ENCODE measurements at regions not wholly inside any gene's neighbourhood (a gene's known extent, or its start where the extent isn't known, plus 50 kb on each side); places are given as distances from the start of the nearest gene placed in this dataset.

DNA sequence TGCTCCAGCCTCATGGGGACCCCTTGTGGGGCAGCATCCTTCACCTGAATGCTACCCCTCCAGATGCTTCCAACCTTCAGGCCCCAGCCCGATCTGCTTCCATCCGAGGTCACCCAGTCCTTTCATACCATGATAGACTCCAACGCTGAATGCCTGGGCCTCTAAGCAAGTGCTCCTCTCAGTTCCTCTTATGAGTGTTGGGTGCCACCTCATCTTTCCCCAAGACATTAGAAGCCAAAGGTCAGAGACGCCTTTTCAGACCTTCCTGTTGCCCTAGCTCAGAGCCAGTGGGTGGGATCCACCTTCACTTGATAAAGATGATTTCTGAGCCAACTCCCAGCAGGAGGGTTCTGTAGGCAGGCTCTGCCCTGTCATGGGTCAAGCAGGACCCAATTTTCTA, 174.5 kb upstream of the MGAT5 start:
- TF ChIP-seq, protein P1, sequence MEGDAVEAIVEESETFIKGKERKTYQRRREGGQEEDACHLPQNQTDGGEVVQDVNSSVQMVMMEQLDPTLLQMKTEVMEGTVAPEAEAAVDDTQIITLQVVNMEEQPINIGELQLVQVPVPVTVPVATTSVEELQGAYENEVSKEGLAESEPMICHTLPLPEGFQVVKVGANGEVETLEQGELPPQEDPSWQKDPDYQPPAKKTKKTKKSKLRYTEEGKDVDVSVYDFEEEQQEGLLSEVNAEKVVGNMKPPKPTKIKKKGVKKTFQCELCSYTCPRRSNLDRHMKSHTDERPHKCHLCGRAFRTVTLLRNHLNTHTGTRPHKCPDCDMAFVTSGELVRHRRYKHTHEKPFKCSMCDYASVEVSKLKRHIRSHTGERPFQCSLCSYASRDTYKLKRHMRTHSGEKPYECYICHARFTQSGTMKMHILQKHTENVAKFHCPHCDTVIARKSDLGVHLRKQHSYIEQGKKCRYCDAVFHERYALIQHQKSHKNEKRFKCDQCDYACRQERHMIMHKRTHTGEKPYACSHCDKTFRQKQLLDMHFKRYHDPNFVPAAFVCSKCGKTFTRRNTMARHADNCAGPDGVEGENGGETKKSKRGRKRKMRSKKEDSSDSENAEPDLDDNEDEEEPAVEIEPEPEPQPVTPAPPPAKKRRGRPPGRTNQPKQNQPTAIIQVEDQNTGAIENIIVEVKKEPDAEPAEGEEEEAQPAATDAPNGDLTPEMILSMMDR (IDR thresholded peaks at IDR 0.05; ENCODE audit: low read length), result no peak
- no peak for TF ChIP-seq EZH2 (IDR thresholded peaks at IDR 0.05; ENCODE audit: borderline replicate concordance, low read length)
